HEK293 (cell line): ENCODE measurements at regions not wholly inside any gene's neighbourhood (a gene's known extent, or its start where the extent isn't known, plus 50 kb on each side); places are given as distances from the start of the nearest gene placed in this dataset.

ENCODE experiments used
- CTCF ChIA-PET: fragments of 350-600 bp; formaldehyde crosslinking; extraction: SDS; loops from one replicate; lab custom pipeline; 2021; ENCODE audit warnings: antibody characterized with exemption; lab: Yijun Ruan, JAX
- POLR2A ChIA-PET: fragments of 300-600 bp; formaldehyde crosslinking; extraction: SDS; loops from one replicate; lab custom pipeline; 2020; ENCODE audit warnings: antibody characterized with exemption, inconsistent platforms; lab: Yijun Ruan, JAX
- H3K27ac ChIP-seq: fragments of 200-500 bp; sonication (Bioruptor generic); 2 replicates; pipeline ENCODE4 v1.5.1; 2014; ENCODE audit warnings: low read depth, low read length, control low read depth, inconsistent platforms; ENCODE audit errors: extremely low read depth
- H3K36me3 ChIP-seq, 2 experiments: fragments of 200-500 bp in 1 of 2; sonication (Bioruptor generic) in 1 of 2; 1 replicate in 1 of 2; 2 replicates in 1 of 2; pipeline ENCODE4 v1.5.1; 2014 to 2017; ENCODE audit warnings: inconsistent platforms in 2 of 2, low read length in 2 of 2; ENCODE audit not compliant: control insufficient read depth in 2 of 2, insufficient read depth in 1 of 2
- H3K4me1 ChIP-seq: fragments of 200-500 bp; sonication (Bioruptor generic); 2 replicates; pipeline ENCODE4 v1.5.1; 2014; ENCODE audit warnings: mild to moderate bottlenecking, low read length, inconsistent platforms; ENCODE audit not compliant: control insufficient read depth, insufficient read depth
- H3K4me3 ChIP-seq: 2 replicates; pipeline ENCODE4 v1.5.1; 2011; ENCODE audit warnings: low read depth, mild to moderate bottlenecking, control low read depth, low read length, moderate library complexity
- H3K9me3 ChIP-seq: fragments of 200-500 bp; sonication (Bioruptor generic); 2 replicates; pipeline ENCODE4 v1.5.1; 2014; ENCODE audit warnings: low read depth, low read length, inconsistent platforms; ENCODE audit not compliant: control insufficient read depth, insufficient read depth
- BCL11B ChIP-seq: fragments of 450-650 bp; formaldehyde crosslinking; IDR thresholded peaks from 2 replicates; pipeline ENCODE4 v1.5.1; 2016; ENCODE audit warnings: low read depth, missing biosample characterization, missing genetic modification characterization
- GLIS1 ChIP-seq: fragments of 450-650 bp; formaldehyde crosslinking; IDR thresholded peaks from 2 replicates; pipeline ENCODE4 v1.5.1; 2016; ENCODE audit warnings: missing biosample characterization, missing genetic modification characterization
- SP2 ChIP-seq: fragments of 450-650 bp; formaldehyde crosslinking; IDR thresholded peaks from 2 replicates; pipeline ENCODE4 v1.5.1; 2016; ENCODE audit warnings: missing biosample characterization, missing genetic modification characterization
- ZFP41 ChIP-seq: fragments of 450-650 bp; formaldehyde crosslinking; IDR thresholded peaks from 2 replicates; pipeline ENCODE4 v1.5.1; 2016; ENCODE audit warnings: missing biosample characterization, missing genetic modification characterization, borderline replicate concordance

DNA sequence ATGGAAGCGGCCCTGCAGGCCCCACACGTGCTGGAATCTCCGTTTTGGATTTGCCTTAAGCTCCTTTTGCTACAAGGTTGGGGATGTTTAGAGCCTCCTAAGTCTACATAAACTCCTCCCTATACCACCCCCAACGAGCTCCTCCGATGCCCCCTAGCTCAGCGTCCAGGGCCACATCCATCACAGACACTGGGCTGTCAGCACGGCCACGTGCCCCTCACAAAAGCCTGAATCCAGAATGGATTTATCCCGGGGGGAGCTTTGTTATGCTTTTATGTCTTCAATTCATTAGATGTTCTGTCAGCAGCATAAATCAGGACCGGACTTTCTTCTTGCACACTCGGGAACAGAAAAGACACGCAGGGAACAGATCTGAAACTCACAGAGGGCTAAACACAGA, 52.6 kb upstream of the CD82 start (continued):
- TF ChIP-seq BCL11B (tag by site-specific recombination) (no peak), SP2 (tag by site-specific recombination) (no peak)

DNA sequence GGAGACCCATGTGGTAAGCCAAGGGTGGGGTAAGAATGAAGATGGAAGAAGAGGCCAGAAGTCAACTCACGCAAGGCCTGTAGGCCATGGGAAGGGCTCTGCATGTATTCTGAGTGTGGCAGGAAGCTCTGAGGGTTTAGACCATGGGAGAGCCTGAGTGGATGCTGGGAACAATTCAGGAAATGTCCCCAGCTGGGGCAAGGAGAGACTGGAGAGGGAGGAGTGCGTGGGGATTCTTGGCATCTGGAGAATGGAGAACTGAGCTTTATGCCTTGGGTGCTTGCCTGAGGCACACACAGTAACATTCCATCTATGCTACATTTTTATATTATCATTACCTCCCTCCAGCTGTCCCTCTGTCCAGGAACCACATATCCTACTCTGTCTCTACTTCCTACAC, 50.4 kb upstream of the CD82 start:
- ChIA-PET POLR2A (no interaction called here), CTCF (interaction anchor here (0.8 kb wide), 2 partner anchors 13 to 16 kb away, joined by 3 read pairs; no protein-coding TSS in a partner anchor)
- TF ChIP-seq ZFP41 (tag by site-specific recombination) (no peak), GLIS1 (tag by site-specific recombination) (peak; percentile 33; the same call in 1 of the 2 replicates)
- H3K4me1 ChIP-seq, result no peaks in the 10 kb centered on the region
- H3K27ac ChIP-seq, result no peak overlapping the region
- no peak overlapping the region for H3K4me3 ChIP-seq
- no peaks in the 10 kb centered on the region for H3K36me3 ChIP-seq
- no peaks in the 10 kb centered on the region for H3K9me3 ChIP-seq
